ENCODE measurements at regions not wholly inside any gene's neighbourhood (a gene's known extent, or its start where the extent isn't known, plus 50 kb on each side); places are given as distances from the start of the nearest gene placed in this dataset.

DNA sequence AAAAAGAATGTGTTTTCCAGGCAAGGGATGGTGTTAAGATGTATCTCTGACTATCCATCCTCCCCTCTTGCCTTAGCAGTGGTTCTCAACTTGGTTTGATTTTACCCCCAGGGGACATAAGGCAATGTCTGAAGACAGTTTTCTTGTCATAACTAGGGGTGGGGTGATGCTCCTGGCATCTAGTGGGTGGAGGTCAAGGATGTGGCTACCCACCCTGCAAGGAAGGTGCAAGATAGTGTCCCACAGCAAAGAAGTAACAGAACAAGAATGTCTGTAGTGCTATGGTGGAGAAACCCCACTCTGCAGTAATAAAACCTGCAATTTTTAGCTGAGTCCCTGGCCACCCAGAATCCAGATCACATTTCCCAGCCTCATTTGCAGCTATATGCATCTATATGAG lies 81.2 kb upstream of the TBL1X start:
- Histone ChIP-seq H3K27me3 (ENCODE audit: insufficient read depth, low read depth) (no peaks in the 10 kb centered on the region), H3K36me3 (ENCODE audit: insufficient read depth) (no peaks in the 10 kb centered on the region), H3K4me3 (IDR thresholded peaks at IDR 0.05; ENCODE audit: insufficient read depth, low read depth, low read length) (no peak overlapping the region), H3K4me1 (ENCODE audit: low read depth, poor library complexity, severe bottlenecking) (no peaks in the 10 kb centered on the region), H3K79me2 (ENCODE audit: insufficient read depth, low read depth) (no peaks in the 10 kb centered on the region), H3K9ac (no peak overlapping the region), H2AFZ (ENCODE audit: low read depth) (no peak overlapping the region), H4K20me1 (ENCODE audit: insufficient read depth) (no peaks in the 10 kb centered on the region), H3K27ac (no peak overlapping the region), H3K4me2 (no peak overlapping the region)
- TF ChIP-seq, protein P1, sequence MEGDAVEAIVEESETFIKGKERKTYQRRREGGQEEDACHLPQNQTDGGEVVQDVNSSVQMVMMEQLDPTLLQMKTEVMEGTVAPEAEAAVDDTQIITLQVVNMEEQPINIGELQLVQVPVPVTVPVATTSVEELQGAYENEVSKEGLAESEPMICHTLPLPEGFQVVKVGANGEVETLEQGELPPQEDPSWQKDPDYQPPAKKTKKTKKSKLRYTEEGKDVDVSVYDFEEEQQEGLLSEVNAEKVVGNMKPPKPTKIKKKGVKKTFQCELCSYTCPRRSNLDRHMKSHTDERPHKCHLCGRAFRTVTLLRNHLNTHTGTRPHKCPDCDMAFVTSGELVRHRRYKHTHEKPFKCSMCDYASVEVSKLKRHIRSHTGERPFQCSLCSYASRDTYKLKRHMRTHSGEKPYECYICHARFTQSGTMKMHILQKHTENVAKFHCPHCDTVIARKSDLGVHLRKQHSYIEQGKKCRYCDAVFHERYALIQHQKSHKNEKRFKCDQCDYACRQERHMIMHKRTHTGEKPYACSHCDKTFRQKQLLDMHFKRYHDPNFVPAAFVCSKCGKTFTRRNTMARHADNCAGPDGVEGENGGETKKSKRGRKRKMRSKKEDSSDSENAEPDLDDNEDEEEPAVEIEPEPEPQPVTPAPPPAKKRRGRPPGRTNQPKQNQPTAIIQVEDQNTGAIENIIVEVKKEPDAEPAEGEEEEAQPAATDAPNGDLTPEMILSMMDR (conservative IDR thresholded peaks at IDR 0.05; ENCODE audit: low read depth, low read length) = no peak

DNA sequence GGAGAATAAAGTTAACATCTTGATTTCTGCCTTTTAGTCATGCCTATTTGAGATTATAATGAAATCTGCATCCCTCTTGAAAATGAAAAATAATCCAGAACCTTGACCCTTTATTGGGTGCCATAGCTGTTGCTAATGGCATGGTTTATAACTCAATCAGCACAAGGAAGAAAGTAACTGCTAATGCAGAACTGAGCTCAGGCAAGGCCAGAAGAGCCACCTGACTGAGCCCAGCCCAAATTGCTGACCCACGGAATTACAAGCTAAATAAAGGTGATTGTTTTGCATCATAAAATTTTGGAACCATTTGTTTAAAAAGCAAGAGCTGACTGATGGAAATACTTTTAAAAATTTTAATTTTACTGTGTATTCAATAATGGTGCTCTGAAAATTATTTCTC lies 76.4 kb upstream of the TBL1X start:
- no peak overlapping the region for H3K4me3 ChIP-seq (IDR thresholded peaks at IDR 0.05; ENCODE audit: insufficient read depth, low read depth, low read length)
- no peak overlapping the region for H2AFZ ChIP-seq (ENCODE audit: low read depth)
- H3K27me3 ChIP-seq (ENCODE audit: insufficient read depth, low read depth) = no peaks in the 10 kb centered on the region
- H4K20me1 ChIP-seq (ENCODE audit: insufficient read depth) = no peaks in the 10 kb centered on the region
- no peak overlapping the region for H3K9ac ChIP-seq
- H3K27ac ChIP-seq = no peak overlapping the region
- no peak overlapping the region for H3K4me2 ChIP-seq
- no peaks in the 10 kb centered on the region for H3K4me1 ChIP-seq (ENCODE audit: low read depth, poor library complexity, severe bottlenecking)
- H3K36me3 ChIP-seq (ENCODE audit: insufficient read depth) = no peaks in the 10 kb centered on the region
- H3K79me2 ChIP-seq (ENCODE audit: insufficient read depth, low read depth) = no peaks in the 10 kb centered on the region
- TF ChIP-seq, protein P1 (conservative IDR thresholded peaks at IDR 0.05; ENCODE audit: low read depth, low read length) = no peak

DNA sequence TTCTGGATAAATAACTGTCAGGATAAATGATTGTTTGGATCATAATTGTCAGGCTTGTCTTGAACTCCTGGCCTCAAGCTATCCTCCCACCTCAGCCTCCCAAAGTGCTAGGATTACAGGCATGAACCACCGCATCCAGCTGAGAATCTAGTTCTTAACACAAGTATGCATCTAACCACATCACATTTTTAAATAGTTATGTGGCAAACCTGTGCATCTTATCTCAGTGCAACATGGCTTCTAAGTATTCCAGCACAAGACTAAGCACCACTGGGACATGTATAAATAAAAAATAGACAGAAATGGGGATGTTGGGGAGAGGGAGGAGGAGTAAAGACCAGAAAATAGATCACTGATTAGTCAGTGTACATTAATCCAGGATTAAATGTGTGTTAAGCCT lies 74.7 kb upstream of the TBL1X start:
- Histone ChIP-seq H3K4me3 (IDR thresholded peaks at IDR 0.05; ENCODE audit: insufficient read depth, low read depth, low read length) (no peak overlapping the region), H3K9ac (no peak overlapping the region), H3K27me3 (ENCODE audit: insufficient read depth, low read depth) (no peaks in the 10 kb centered on the region), H3K36me3 (ENCODE audit: insufficient read depth) (no peaks in the 10 kb centered on the region), H3K27ac (no peak overlapping the region), H2AFZ (ENCODE audit: low read depth) (no peak overlapping the region), H4K20me1 (ENCODE audit: insufficient read depth) (no peaks in the 10 kb centered on the region), H3K79me2 (ENCODE audit: insufficient read depth, low read depth) (no peaks in the 10 kb centered on the region), H3K4me2 (no peak overlapping the region), H3K4me1 (ENCODE audit: low read depth, poor library complexity, severe bottlenecking) (no peaks in the 10 kb centered on the region)
- TF ChIP-seq, protein P1 (conservative IDR thresholded peaks at IDR 0.05; ENCODE audit: low read depth, low read length) = no peak

DNA sequence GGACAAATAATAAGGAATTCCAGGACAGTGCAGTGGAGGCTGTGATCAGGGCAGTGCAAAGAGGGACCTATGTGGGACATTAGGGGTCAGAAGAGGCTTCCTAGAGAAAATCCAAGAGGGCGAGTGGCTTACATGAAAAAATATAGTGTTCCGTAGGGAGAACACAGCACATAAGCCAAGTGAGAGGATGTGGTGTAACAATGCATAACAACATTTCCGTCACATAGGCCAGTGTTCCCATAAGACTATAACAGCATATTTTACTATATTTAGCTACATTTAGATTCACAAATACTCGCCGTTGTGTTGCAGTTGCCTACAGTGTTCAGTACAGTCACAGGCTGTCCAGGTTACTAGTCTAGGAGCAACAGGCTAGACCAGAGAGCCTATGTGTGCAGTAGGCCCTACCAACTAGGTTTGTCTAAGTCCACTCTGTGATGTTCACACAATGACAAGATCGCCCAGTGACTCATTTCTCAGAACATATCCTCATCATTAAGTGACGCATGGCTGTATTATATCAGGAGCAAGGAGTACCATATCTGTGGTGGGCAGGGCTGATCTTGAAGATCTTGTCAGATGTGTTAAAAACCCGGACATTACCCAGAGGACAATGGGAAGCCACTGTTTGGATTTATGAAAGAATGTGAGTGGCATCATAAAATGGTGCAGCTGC lies 74.0 kb upstream of the TBL1X start:
- H3K27ac ChIP-seq = no peak overlapping the region
- no peak overlapping the region for H3K4me3 ChIP-seq (IDR thresholded peaks at IDR 0.05; ENCODE audit: insufficient read depth, low read depth, low read length)
- H3K9ac ChIP-seq = no peak overlapping the region

More for the DNA sequence above, 74.0 kb upstream of the TBL1X start:
- Histone ChIP-seq H3K36me3 (ENCODE audit: insufficient read depth) (no peaks in the 10 kb centered on the region), H2AFZ (ENCODE audit: low read depth) (no peak overlapping the region), H4K20me1 (ENCODE audit: insufficient read depth) (no peaks in the 10 kb centered on the region), H3K79me2 (ENCODE audit: insufficient read depth, low read depth) (no peaks in the 10 kb centered on the region), H3K27me3 (ENCODE audit: insufficient read depth, low read depth) (no peaks in the 10 kb centered on the region), H3K4me1 (ENCODE audit: low read depth, poor library complexity, severe bottlenecking) (no peaks in the 10 kb centered on the region), H3K4me2 (no peak overlapping the region)
- TF ChIP-seq, protein P1 (conservative IDR thresholded peaks at IDR 0.05; ENCODE audit: low read depth, low read length) = no peak
